GM21423 (cell line): ENCODE measurements at regions not wholly inside any gene's neighbourhood (a gene's known extent, or its start where the extent isn't known, plus 50 kb on each side); places are given as distances from the start of the nearest gene placed in this dataset.

ENCODE experiments used
- ATAC-seq: cut with Tn5 transposase; IDR thresholded peaks from one replicate; pipeline ENCODE4 v1.9.1; 2021; ENCODE audit warnings: mild to moderate bottlenecking, moderate library complexity; ENCODE audit not compliant: unreplicated experiment

DNA sequence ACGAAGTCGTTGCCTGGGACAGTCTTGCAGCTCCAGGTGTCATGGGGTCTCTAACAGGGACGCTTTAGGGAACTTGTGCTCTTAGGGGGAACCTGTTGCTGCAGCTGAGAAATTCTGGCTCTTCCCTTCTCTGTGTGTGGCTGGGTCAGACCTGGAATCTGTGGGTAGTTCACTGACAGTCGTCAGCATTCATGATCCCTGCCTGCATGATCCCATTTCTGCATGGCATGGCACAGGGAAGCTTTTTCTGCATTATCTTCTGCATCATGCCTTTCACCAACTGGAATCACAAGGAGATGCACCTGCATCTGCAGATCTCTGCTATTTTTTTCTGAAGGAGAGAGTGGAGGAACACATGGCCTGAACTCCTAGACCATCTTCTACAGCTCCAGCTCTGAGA is 85.6 kb downstream of the SOX9 start:
- no peak for ATAC-seq

DNA sequence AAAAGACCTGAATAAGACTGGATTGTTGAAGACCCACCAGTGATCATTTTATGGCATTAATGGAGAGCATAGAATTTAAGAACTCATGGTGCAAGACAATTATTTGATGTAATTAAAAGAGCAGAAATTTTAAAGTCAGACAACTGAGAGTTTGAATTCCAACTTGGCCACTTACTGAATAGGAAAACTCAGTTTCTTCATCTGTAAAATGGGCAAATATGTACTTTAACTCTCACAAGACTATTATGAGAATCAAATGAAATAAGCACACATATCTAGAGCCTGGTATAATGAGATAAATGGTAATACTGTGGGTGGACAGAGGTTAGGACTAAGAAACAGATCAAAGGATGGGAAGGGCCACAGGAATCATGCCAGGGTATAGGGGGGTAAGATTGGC is 88.0 kb downstream of the SOX9 start:
- no peak for ATAC-seq

DNA sequence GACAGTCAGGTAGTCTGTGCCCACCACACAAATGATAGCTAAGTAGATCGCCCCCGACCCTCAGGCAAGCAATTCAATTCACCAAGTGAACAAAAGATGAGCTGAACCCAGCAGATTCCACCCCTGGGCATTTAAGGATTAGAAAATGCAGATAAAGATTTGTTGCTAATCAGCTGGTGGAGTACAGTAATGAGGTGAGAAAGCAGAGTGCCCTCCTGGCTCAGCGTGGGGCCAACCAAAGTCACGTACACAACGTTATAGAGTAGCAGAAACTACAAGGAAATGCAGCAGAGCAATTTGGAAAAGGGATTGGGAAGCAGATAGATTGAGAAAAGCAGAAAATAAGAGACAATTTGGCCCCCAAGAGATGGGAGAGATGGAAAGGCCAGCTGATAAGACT is 91.2 kb downstream of the SOX9 start:
- ATAC-seq, result no peak

DNA sequence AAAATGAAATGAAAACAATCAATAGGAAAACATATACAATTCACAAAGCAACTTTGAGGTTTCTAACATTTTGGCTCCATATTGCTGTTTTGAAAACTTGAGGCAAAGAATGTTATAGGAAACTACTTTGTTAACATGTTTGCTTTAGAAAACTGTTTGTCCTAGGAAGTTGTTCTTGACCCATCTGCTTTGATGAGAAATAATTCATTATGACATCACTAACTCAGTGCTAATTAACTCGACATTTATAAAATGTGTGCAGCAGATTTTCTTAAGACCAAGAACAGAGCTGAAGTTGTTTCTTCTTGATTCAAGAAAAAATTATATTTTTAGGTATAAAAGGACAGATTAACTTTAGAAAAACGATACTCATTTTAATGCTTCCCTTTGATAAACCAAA is 94.7 kb downstream of the SOX9 start:
- ATAC-seq, result no peak

DNA sequence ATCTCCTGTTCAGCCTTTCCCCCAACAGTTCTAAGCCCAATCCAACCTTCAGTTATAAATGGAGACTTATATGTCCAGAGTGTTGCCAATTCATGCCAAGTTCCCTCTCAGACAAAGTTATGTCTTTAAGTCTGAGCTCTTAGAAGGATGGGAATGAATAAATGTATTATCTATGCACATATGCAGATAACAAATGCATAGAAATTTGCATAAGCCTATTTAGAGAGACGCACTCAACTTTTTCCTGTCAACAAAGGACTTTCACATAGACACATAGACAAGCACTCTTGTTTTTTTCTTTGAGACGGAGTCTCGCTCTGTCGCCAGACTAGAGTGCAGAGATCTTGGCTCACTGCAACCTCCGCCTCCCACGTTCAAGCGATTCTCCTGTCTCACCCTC is 95.1 kb downstream of the SOX9 start:
- no peak for ATAC-seq

DNA sequence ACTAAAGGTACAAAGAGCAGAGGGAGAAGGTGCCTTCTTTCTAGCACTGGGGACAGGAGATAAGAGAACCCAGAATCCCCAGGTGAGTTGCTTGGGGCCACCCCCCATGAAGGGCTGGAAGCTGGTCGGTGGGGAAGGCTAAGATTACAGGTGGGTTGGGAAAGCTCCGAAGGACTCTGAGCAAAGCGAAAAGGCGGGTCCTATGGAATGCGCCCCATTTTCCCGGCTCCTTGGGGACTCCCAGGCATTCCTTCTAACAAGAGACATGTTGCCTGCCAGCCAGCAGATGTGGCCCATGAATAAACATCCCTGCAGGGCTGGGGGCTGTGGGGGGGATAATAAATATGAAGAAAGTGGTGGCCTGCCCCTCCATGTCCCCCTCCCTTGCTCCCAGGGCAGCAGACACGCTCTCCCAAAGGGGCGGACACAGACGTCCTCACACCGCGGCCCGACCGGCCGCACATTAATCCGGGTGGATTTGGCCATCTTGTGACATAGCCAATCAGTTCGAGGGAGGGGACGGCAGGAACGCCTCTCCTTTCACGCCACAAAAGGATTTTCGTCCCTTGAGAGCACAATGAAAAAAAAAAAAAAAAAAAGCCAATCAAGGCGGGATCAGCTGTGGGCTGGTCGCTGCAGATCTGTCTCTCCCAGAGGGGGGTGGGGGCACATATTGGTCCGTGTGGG is 98.5 kb downstream of the SOX9 start:
- ATAC-seq, result no peak

DNA sequence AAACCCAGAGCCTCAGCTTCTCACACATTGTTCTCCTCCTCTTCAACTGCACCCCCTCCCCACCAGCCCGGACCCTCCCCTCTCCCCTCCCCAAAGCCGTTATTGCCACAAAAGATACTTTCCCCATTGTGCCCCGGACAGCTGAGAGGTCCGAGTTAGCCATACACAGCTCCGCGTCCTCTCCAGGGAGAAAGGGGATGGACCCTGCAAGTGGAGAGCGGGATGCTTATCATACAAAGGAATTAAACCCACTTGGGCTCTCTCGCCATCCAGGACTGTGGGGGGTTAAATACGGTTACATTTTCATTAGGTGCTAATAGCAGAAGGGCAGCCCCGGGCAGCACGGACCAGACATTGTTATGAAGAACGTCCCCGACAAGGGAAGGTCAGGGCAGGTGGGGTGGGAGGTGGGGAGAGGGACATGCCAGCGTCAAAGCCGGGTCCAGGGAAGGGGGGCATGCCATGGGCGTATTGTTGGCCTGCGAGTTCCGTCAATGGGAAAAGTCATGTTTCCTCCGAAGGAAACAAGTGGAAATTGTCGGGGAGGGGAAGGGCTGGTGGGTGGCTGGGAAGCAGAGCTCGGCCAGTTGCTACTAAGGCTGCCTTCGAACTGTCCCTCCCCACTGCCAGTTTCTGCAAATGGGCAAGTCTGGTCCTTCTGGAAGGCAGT is 99.1 kb downstream of the SOX9 start:
- no peak for ATAC-seq

DNA sequence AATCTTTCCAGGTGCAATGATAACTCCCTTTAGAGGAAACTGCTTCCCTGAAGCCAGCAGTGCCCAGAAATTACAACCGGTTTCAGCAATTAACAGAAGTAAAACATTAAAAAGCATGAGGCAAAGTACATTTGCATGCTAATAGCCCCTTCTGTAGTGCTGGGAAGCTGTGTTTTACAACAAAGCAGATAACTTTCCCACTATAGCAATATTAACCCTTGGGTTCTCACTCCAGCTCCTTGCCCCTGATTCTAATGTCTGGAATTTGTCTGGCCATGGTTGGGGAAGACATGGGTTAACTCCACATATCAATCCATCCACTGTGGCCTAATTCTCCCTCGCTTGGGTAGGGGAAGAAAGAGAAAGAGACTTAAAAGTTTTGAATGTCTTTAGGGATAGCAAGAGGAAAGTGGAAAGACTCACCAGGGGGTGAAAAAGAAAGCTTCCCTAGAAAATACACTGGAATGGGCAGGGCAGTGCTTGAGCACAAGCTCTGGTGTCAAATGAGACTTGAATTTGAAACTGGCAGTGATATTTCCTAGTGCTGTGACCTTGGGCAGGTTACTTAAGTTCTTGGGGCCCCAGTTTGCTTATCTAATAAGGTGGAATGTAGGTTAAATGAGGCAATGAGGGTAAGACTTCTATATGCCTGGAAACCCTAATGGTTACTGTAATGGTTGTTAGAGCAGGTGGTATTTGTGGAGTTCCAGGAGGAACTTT is 102.0 kb downstream of the SOX9 start:
- no peak for ATAC-seq

DNA sequence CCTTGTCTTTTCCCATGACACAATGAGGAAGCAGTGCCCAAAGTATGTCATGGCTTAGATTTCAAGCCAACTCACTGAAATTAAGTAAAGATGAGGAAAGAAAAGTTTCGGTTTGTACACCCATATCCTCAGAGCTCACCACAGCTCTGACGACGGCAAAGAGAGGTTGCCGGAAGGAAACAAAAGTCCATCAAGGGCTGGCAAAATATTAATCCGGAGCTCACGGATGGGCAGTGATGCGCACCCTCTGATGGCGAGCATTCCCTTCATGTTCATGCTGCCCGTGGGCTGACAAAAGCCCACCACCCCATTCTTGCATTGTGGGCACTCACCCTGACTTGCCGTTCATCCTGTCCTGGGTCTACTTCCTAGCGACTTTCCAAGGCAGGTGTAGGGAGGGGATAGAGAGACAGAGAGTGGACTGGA is 103.1 kb downstream of the SOX9 start:
- no peak for ATAC-seq

DNA sequence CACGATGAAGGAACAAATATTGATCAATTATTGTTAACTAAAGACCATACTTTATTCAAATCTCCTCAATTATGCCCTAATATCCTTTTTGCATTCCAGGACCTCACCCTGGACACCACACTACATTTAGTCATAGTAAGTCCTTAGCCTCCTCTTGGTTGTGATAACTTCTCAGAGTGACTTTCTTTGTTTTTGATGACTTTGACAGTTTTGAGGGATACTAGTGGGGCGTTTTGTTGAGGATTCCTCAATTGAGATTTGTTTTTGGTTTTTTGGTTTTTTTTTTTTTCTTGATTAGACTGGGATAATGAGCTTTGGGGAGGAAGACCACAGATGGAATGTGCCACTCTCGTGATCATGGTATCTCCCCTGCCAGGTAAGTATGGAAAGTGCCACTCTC is 105.5 kb downstream of the SOX9 start:
- ATAC-seq, result no peak

DNA sequence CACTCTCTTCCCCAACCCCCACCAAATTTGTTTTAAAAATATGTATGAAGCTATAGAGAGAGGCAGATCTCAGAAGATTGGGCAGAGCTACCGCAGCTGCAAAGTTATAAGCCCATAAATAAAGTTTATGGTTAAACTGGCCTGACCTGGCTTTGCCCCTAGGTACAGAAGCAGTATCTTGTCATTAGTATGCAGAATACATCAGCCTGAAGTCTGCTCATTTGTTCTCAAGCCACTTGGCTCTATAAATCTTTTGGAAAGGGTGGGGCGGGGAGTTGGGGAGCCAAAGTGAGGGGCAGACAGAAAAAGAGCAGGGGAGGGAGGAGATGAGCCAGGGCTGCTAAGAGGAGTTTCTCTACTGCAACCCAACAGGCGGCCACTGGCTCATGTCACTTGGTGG is 113.2 kb downstream of the SOX9 start:
- ATAC-seq, result no peak

DNA sequence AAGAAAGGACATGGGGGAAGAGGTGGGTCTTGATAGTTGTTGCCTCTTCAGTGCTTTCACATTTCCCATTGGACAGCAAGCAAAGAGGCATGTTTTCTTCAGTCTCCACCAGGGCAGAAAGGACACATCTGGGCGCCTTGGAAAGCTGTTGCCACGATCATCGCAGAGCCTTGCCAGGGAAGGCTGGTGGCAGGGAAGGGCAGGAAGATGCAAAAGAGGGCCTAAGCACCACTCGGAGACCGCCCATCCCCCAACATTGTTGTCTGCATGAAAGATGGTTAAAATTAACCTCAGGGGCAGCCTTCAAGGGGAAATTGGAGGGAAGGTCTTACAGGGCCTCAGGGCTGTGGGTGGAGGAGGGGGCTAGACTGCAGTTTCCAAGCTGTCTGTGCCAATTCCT is 114.2 kb downstream of the SOX9 start:
- no peak for ATAC-seq

DNA sequence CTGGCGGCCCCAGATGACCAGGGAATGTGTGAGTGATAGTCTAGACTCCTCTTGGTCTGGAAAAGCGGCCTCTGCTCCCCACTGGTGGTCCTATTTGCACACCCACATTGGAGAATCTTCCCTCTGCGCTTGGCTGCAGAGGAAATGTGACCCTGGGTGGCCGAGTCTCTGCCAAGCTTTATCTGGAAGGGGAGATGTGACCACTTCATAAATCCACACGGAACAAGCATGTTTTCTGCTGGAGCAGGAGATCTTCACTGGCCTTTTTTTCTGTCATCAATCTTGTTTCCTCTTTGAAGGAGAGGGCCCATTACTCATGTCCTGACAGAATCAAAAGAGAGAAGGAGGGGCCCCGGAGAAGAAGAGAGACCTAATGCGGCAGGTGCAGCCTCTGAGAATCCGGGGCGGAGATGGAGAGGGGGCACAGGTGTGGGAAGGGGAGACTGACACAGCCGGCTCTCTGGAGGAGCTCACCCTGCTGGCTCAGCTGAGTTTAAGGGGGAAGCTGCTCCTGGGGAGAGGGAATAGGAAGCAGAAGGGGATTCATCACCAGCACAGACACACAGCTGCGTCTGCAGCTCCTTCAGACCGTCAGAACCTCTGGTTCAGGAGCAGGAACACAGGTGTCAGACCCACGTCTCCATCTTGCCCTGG is 116.3 kb downstream of the SOX9 start:
- no peak for ATAC-seq

DNA sequence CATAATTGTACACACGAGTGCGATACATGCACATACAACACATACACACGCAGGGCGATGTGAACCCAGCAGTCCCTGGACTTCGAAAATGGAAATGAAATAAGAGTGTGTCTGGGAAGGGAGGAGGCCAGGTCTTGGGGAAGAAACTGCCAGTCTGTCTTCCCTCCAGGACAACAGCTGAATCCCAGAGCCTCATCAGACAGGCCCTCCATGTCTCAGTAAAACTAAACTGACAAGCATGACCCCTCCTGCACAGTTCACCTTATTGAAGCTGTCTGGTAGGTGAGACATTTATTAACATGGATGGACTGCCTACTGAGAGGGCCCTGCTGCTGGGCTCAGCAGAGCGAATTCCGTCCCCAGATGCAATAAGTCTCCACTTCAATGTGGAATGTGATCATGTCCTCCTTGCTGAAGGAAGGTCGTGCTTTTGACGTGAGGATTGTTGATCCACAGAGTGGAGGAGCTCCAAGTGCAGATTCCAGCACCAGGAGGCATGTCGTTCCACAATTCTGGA is 117.4 kb downstream of the SOX9 start:
- no peak for ATAC-seq

DNA sequence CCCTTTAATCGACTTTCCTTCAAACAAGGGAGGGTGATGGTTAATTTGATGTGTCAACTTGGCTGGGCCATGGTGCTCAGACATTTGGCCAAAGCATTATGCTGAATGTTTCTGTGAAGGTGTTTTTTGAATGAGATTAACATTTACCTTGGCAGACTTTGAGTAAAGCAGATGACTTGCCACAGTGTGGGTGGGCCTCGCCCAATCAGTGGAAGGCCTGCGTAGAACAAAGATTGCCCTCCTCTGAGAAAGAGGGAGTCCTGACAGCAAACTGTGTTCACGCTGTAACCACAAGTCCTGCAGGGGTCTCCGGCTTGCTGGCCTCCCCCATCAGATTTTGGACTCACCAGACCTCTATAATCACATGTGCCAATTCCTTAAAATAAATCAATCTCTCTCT is 118.7 kb downstream of the SOX9 start:
- ATAC-seq, result no peak

DNA sequence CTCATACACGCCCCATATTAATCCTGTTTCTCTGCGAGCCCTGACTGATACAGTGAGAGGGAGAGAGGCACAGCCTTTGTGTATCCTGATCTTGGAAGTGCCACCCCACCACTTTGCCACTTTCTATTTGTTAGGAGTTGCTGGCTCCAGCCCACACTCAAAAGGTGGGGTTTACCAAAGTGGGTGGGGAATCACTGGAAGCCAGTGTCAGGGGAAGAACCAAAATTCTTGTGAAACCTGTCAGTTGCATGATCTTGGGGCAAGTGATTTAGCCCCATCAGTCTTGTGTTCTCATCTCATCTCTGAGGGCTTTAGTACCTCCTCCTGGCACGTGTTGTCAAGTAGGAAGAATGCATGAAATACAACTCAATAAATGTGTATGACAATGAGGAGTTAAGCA is 119.5 kb downstream of the SOX9 start:
- no peak for ATAC-seq

DNA sequence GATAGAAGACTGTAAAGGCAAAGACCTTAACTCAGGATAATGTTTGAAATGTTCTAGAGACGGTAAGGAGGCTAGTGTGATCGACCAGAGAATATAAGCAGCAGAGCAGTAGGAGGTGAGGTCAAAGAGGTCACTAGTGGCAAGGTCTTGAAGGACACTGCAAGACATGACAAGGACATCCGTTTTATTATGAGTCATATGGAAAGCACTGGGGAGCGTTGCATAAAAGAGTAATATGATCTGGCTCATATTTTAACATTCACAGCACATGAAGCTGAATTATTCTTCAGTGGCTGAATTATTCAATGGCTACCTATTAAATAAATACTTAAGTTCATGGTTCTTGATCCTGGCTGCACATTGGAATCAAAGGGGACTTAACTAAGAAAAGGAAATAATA is 123.7 kb downstream of the SOX9 start:
- ATAC-seq, result no peak

DNA sequence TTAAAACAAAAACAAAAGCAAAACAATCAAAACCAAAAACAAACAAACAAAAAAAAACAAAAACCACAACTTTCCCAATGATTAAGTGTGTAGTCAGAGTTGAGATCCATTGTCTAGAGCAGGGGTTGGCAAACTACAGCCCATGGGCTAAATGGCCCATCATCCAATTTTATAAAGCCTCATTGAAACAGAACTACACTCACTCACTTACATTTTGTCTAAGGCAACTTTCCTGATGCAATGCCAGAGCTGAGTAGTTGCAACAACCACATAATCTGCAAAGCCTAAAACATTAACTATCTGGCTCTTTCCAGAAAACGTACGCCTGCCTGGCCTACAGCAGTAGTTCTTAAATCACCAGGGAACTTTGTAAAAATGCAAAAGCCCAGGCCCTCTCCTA is 124.1 kb downstream of the SOX9 start:
- ATAC-seq, result no peak

DNA sequence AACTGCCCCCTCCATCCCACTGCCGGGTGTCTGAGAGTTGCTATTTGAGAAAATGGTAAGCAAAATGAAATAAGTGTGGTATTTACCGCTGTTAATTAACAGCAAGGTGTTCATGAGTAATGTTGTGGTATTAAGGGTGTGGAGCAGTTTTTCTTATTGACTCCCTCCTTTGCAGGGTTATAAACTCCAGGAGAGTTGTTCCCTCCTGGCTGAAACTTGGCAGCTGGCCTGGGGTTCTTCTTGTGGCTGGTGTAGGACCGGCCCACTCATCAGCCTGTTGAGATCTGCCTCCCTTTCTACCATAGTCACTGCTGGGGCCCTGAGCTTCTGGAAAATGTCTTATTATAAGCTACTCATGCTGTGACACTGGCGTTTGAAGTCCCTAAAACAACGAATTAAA is 128.6 kb downstream of the SOX9 start:
- ATAC-seq, result no peak

DNA sequence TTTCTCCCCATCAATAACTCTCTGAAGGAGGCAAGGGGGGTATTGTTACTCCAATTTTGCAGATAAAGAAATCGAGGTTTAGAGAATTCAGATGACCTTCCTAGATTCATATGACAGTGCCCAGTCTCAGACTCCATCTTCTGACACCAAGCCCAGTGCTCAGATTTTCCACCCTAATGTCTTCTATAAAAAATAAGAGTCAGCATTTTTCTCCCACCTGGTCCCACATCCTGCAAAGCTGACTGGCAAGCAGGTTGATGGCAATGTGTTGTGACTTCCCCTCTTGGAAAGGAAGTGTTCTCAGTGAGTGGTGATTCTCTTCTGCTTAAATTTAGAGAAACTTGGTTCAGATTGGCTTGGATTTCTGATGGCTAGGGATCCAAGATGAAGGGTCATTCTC is 129.4 kb downstream of the SOX9 start:
- ATAC-seq, result no peak

DNA sequence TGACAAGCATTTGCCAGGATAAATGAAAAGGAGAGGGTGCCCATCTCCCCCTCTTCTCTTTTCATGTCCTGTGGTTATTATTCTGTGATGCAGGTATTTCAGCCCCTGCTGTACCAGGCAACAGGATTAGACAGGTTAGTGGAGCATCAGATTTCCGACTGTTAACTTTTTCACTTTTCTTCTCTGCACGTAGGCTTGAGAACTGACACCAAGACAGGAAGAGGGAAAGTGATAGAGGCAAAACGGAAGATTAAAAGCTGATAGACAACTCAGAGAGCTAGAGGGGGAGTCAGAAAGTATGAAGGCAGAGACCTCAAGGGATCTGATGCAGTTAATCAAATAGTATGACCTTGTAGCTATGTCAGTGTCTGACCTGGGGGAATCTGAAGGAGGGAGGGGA is 132.8 kb downstream of the SOX9 start:
- ATAC-seq, result no peak
